ENCODE measurements at regions not wholly inside any gene's neighbourhood (a gene's known extent, or its start where the extent isn't known, plus 50 kb on each side); places are given as distances from the start of the nearest gene placed in this dataset.

GRCh38 chr6:95847061-95847460 lies 168.7 kb upstream of the FUT9 start:
- ATAC-seq, result no peak
- no TSS peak for BruUV-seq (replicated peaks)
- Histone ChIP-seq H3K4me3 (replicated peaks in 1 of 3; ENCODE audit: insufficient read depth in 1 of 3, low read depth in 2 of 3, low read length in 3 of 3) (no peak overlapping the region), H3K36me3 (replicated peaks in 1 of 2; ENCODE audit: control insufficient read depth in 1 of 2, insufficient read depth in 2 of 2, low read length in 2 of 2) (no peaks in the 10 kb centered on the region), H4K20me1 (ENCODE audit: insufficient read depth, low read length) (no peaks in the 10 kb centered on the region), H3K4me2 (ENCODE audit: low read depth, low read length) (no peak overlapping the region), H2AFZ (ENCODE audit: low read length) (no peak overlapping the region), H3K4me1 (ENCODE audit: insufficient read depth, low read length) (peaks cover 8% of the 10 kb centered on the region), H3K27ac (ENCODE audit: extremely low read length, insufficient read depth, low read length) (no peak overlapping the region), H3K9ac (ENCODE audit: insufficient read depth, low read depth, low read length) (no peak overlapping the region), H3K27me3 (ENCODE audit: control insufficient read depth in 1 of 2, insufficient read depth in 2 of 2, low read length in 2 of 2) (no peaks in the 10 kb centered on the region), H3K9me3 (ENCODE audit: low read length) (no peaks in the 10 kb centered on the region), H3K79me2 (ENCODE audit: insufficient read depth, low read length) (no peaks in the 10 kb centered on the region)
- intact Hi-C loops (cut with micrococcal nuclease; ENCODE audit: unreplicated experiment) (no loop called here), in situ Hi-C loops (cut with HindIII; ENCODE audit: extremely low pct_ligation_motif_present, low pct_unique_long_range_greater_than_20kb) (no loop called here)
- no peak for DNase-seq (ENCODE audit: low spot score)
- no peak for FAIRE-seq
- TF ChIP-seq DR1 (CRISPR knock-in tag; IDR thresholded peaks at IDR 0.05) (no peak), ZFP37 (CRISPR knock-in tag; IDR thresholded peaks at IDR 0.05; ENCODE audit: borderline replicate concordance) (no peak), EED (CRISPR knock-in tag; IDR thresholded peaks at IDR 0.05) (no peak), ZNF142 (CRISPR knock-in tag; IDR thresholded peaks at IDR 0.05) (no peak), FOXJ3 (CRISPR knock-in tag; IDR thresholded peaks at IDR 0.05; ENCODE audit: borderline replicate concordance) (no peak), ZNF205 (CRISPR knock-in tag; IDR thresholded peaks at IDR 0.05) (no peak), ZNF335 (CRISPR knock-in tag; IDR thresholded peaks at IDR 0.05) (no peak), PRDM10 (CRISPR knock-in tag; IDR thresholded peaks at IDR 0.05; ENCODE audit: low read depth) (no peak), TEAD2 (CRISPR knock-in tag; IDR thresholded peaks at IDR 0.05) (no peak), MED13 (CRISPR knock-in tag; IDR thresholded peaks at IDR 0.05) (no peak)
- CTCF ChIA-PET (ENCODE audit: low intra/inter-chr PET ratio, low total read pairs), result no interaction called here
- POLR2A ChIA-PET, result no interaction called here
- WGBS (ENCODE audit: low lambda C conversion rate), result 98% methylated on average over 3 of the region's 3 CpGs

All from HepG2 (cell line).